Karpas-422 (cell line): ENCODE measurements at regions not wholly inside any gene's neighbourhood (a gene's known extent, or its start where the extent isn't known, plus 50 kb on each side); places are given as distances from the start of the nearest gene placed in this dataset.
"Not testable (repeated sequence)": the region's sequence is repeated elsewhere in the genome, so short reads cannot be mapped to it uniquely, and the experiment has no call there.

ENCODE experiments used
- DNase-seq: peaks from one replicate; pipeline ENCODE4 v3.0.0-alpha.2; 2015
- H2AFZ ChIP-seq: fragments of 200-600 bp; sonication (generic); 2 replicates; pipeline ENCODE4 v1.6.1; 2014; ENCODE audit warnings: antibody characterized with exemption, low read length, mixed read lengths
- H3K27ac ChIP-seq: fragments of 200-600 bp; sonication (generic); 2 replicates; pipeline ENCODE4 v1.5.1; 2014; ENCODE audit warnings: mild to moderate bottlenecking, low read length, moderate library complexity
- H3K27me3 ChIP-seq: fragments of 200-600 bp; sonication (generic); 2 replicates; pipeline ENCODE4 v1.6.1; 2014; ENCODE audit warnings: low read length, mixed read lengths
- H3K36me3 ChIP-seq: fragments of 200-600 bp; sonication (generic); 2 replicates; pipeline ENCODE4 v1.6.1; 2014; ENCODE audit warnings: low read length, mixed read lengths; ENCODE audit not compliant: insufficient read depth
- H3K4me1 ChIP-seq: fragments of 200-600 bp; sonication (generic); 2 replicates; pipeline ENCODE4 v1.6.1; 2014; ENCODE audit warnings: mild to moderate bottlenecking, low read length, mixed read lengths
- H3K4me2 ChIP-seq: fragments of 200-600 bp; sonication (generic); 2 replicates; pipeline ENCODE4 v1.6.1; 2014; ENCODE audit warnings: low read length, low read depth, mild to moderate bottlenecking; ENCODE audit not compliant: poor library complexity, severe bottlenecking
- H3K4me3 ChIP-seq: fragments of 200-600 bp; sonication (generic); 2 replicates; pipeline ENCODE4 v1.5.1; 2014; ENCODE audit warnings: mild to moderate bottlenecking, antibody characterized with exemption, low read length, mixed read lengths
- H3K79me2 ChIP-seq: fragments of 200-600 bp; sonication (generic); 2 replicates; pipeline ENCODE4 v1.6.1; 2014; ENCODE audit warnings: mild to moderate bottlenecking, low read length, mixed read lengths
- H3K9ac ChIP-seq: fragments of 200-600 bp; sonication (generic); 2 replicates; pipeline ENCODE4 v1.6.0; 2014; ENCODE audit warnings: low read length
- H3K9me2 ChIP-seq: fragments of 200-600 bp; sonication (generic), shearing (Covaris generic); replicated peaks from 2 replicates; pipeline ENCODE4 v1.6.0; 2014; ENCODE audit warnings: mild to moderate bottlenecking, low read length, moderate library complexity; ENCODE audit not compliant: insufficient read depth
- H3K9me3 ChIP-seq: fragments of 300-700, 200-600 bp; sonication (generic); 2 replicates; pipeline ENCODE4 v1.6.1; 2014; ENCODE audit warnings: low read length, mixed read lengths
- H4K20me1 ChIP-seq: fragments of 200-600 bp; sonication (generic); 2 replicates; pipeline ENCODE4 v1.6.1; 2014; ENCODE audit warnings: mild to moderate bottlenecking, antibody characterized with exemption, low read length, low read depth; ENCODE audit not compliant: insufficient read depth

DNA sequence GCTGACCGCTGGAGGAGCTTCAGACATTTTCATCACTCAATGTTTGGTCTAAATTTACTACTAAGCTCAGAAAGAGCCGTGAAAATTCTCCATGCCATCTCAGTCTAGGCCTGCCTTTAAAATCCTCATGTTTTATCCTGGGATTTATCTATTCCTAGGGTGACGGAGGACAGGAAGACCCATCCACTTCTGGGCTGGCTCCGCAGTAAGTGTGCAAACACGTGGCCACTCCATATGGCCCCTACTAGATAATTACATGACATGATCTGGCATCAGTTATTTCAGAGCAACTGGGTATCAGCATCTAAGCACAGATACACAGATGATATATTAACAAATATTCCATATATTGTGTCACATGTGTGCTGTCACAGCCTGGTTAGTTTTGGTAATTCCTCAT, 77.8 kb upstream of the HS3ST4 start:
- Histone ChIP-seq H3K9me2 (no peaks in the 10 kb centered on the region), H3K4me1 (no peaks in the 10 kb centered on the region), H3K36me3 (no peaks in the 10 kb centered on the region), H2AFZ (no peak overlapping the region), H3K79me2 (no peaks in the 10 kb centered on the region), H3K9ac (no peak overlapping the region), H3K27ac (no peak overlapping the region), H3K4me2 (no peak overlapping the region), H3K9me3 (no peaks in the 10 kb centered on the region), H3K4me3 (no peak overlapping the region), H3K27me3 (no peaks in the 10 kb centered on the region), H4K20me1 (no peaks in the 10 kb centered on the region)
- DNase-seq: no peak

DNA sequence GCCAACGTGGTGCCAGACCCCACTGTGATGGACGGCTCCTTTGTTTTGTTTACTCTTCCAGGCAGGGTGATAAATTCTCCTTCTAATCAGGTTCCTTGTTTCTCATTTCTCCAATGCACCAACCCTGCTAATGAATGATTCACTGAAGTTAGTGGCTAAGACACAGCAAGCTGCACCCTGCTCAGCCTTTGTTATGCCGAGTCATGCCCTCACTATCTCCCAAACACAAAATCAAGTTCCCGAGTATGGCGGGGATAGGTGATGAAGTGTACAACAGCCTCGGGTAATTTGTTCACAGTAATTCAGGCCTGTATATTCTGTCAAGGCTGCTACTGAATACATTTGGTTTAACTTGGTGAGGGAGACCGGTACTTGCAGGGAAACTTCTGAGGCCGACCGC, 83.8 kb upstream of the HS3ST4 start:
- H3K36me3 ChIP-seq: no peaks in the 10 kb centered on the region
- no peaks in the 10 kb centered on the region for H3K79me2 ChIP-seq
- no peak overlapping the region for H3K9ac ChIP-seq
- H3K4me2 ChIP-seq: no peak overlapping the region
- H3K9me2 ChIP-seq: no peaks in the 10 kb centered on the region
- no peaks in the 10 kb centered on the region for H3K4me1 ChIP-seq
- H3K27me3 ChIP-seq: no peaks in the 10 kb centered on the region
- H3K9me3 ChIP-seq: no peaks in the 10 kb centered on the region
- H4K20me1 ChIP-seq: no peaks in the 10 kb centered on the region
- no peak overlapping the region for H3K4me3 ChIP-seq
- no peak for DNase-seq
- no peak overlapping the region for H3K27ac ChIP-seq
- no peak overlapping the region for H2AFZ ChIP-seq

DNA sequence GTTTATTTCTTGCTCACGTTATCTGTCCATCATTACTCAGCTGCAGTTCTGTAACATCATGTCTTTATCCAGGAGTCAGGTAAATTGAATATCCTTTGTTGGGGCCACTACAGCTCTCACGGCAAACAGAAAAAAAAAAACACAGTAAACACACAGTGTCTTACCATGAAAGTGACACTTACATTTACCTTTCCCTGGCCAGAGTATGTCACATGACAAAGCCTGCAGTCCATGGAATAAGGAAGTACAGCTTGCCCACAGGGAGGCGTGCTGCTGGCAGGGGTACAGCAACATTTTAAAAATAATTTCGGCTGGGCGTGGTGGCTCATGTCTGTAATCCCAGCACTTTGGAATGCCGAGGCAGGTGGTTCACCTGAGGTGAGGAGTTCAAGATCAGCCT, 85.7 kb upstream of the HS3ST4 start:
- Histone ChIP-seq H3K4me2 (no peak overlapping the region), H3K9ac (no peak overlapping the region), H3K4me1 (no peaks in the 10 kb centered on the region), H3K79me2 (no peaks in the 10 kb centered on the region), H3K27ac (no peak overlapping the region), H3K27me3 (no peaks in the 10 kb centered on the region), H3K9me2 (no peaks in the 10 kb centered on the region), H3K36me3 (no peaks in the 10 kb centered on the region), H2AFZ (no peak overlapping the region), H4K20me1 (no peaks in the 10 kb centered on the region), H3K9me3 (no peaks in the 10 kb centered on the region), H3K4me3 (no peak overlapping the region)
- DNase-seq: no peak

DNA sequence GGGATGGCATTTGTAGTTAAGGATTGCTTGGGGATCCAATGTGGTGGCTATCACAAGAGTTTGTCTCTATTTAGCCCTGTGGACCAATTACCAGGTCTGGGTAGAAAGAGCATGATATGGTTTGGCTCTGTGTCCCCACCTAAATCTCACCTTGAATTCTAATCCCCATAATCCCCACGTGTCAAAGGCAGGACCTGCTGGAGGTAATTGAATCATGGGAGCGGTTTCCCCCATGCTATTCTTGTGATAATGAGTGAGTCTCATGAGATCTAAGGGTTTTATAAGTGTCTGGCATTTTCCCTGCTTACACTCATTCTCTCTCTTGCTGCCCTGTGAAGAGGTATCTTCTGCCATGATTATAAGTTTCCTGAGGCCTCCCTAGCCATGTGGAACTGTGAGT, 86.4 kb upstream of the HS3ST4 start:
- no peaks in the 10 kb centered on the region for H3K4me1 ChIP-seq
- no peak overlapping the region for H2AFZ ChIP-seq
- H3K27ac ChIP-seq: no peak overlapping the region
- no peaks in the 10 kb centered on the region for H3K9me2 ChIP-seq
- H3K4me3 ChIP-seq: no peak overlapping the region
- no peak for DNase-seq
- no peaks in the 10 kb centered on the region for H3K79me2 ChIP-seq
- H3K36me3 ChIP-seq: no peaks in the 10 kb centered on the region
- no peak overlapping the region for H3K4me2 ChIP-seq
- H3K27me3 ChIP-seq: no peaks in the 10 kb centered on the region
- H3K9me3 ChIP-seq: no peaks in the 10 kb centered on the region
- no peak overlapping the region for H3K9ac ChIP-seq
- no peaks in the 10 kb centered on the region for H4K20me1 ChIP-seq

DNA sequence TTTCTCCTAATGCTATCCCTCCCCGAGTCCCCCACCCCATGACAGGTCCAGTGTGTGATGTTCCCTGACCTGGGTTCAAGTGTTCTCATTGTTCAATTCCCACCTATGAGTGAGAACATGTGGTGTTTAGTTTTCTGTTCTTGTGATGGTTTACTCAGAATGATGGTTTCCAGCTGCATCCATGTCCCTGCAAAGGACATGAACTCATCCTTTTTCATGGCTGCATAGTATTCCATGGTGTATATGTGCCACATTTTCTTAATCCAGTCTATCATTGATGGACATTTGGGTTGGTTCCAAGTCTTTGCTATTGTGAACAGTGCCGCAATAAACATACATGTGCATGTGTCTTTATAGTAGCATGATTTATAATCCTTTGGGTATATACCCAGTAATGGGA, 90.5 kb upstream of the HS3ST4 start:
- not testable (repeated sequence) for H3K27ac ChIP-seq, H3K9me2 ChIP-seq, H3K9ac ChIP-seq, H3K79me2 ChIP-seq, DNase-seq, H3K27me3 ChIP-seq, H3K4me3 ChIP-seq, H3K9me3 ChIP-seq, H3K4me2 ChIP-seq, H3K4me1 ChIP-seq, H2AFZ ChIP-seq, H3K36me3 ChIP-seq, H4K20me1 ChIP-seq

DNA sequence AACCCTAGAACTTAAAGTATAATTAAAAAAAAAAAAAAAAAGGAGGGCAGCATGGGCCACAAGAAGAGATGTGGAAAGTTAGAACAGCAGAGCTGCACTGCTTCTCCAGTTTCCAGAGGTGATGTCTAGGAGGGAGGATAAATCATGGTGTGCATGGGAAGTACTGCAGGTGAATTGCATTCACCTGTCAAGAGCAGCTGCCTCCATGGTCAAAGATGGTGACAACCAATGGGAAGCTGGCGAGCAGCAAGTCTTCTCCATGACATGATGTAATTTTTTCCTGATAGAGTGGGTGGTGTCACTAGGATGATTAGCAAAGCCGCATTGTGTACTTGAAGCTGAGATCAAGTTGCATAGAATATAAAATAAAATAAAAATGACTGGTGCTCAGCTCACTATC, 95.6 kb upstream of the HS3ST4 start:
- H3K36me3 ChIP-seq: no peaks in the 10 kb centered on the region
- no peaks in the 10 kb centered on the region for H3K79me2 ChIP-seq
- H3K4me2 ChIP-seq: no peak overlapping the region
- H3K9me3 ChIP-seq: no peaks in the 10 kb centered on the region
- H2AFZ ChIP-seq: no peak overlapping the region
- H3K4me1 ChIP-seq: no peaks in the 10 kb centered on the region
- no peaks in the 10 kb centered on the region for H3K27me3 ChIP-seq
- no peak for DNase-seq
- H3K9me2 ChIP-seq: no peaks in the 10 kb centered on the region
- H3K9ac ChIP-seq: no peak overlapping the region
- H3K4me3 ChIP-seq: no peak overlapping the region
- H4K20me1 ChIP-seq: no peaks in the 10 kb centered on the region
- no peak overlapping the region for H3K27ac ChIP-seq

DNA sequence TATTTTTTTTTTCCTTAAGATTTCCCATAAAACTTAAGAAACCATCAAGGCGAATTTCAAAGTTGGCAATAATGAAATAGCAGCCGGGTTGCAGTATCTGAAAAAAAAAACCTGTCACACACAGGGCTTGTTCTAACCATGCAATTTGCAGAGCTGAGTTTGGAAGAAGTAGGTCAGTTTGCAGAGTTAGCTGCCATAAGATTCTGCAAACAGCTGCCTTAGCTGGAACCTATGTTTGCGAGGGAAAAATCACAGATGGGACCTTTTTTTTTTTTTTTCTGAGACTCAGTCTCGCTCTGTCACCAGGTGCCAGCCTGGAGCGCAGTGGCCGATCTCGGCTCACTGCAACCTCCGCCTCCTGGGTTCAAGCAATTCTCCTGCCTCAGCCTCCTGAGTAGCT, 98.5 kb upstream of the HS3ST4 start:
- Histone ChIP-seq H4K20me1 (no peaks in the 10 kb centered on the region), H3K27ac (no peak overlapping the region), H3K9me3 (no peaks in the 10 kb centered on the region), H3K4me3 (no peak overlapping the region), H3K36me3 (no peaks in the 10 kb centered on the region), H3K4me1 (no peaks in the 10 kb centered on the region), H2AFZ (no peak overlapping the region), H3K27me3 (no peaks in the 10 kb centered on the region), H3K9me2 (no peaks in the 10 kb centered on the region), H3K9ac (no peak overlapping the region), H3K79me2 (no peaks in the 10 kb centered on the region), H3K4me2 (no peak overlapping the region)
- DNase-seq: no peak

DNA sequence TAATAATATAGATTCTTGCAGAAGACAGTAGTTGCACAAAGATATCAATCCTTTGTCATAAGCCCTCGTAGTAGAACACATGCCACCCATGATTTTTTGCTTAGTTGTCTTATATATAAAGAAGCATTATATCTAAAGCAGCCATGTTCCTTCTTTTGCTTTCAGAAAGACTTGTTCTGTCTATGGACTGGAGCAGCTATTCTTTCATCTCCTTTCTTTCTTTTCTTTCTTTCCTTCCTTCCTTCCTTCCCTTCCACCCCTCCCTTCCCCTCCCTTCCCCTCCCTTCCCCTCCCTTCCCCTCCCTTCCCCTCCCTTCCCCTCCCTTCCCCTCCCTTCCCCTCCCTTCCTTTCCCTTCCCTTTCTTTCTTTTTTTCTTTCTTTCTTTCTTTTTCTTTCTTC, 104.0 kb upstream of the HS3ST4 start:
- H3K36me3 ChIP-seq: no peaks in the 10 kb centered on the region

DNA sequence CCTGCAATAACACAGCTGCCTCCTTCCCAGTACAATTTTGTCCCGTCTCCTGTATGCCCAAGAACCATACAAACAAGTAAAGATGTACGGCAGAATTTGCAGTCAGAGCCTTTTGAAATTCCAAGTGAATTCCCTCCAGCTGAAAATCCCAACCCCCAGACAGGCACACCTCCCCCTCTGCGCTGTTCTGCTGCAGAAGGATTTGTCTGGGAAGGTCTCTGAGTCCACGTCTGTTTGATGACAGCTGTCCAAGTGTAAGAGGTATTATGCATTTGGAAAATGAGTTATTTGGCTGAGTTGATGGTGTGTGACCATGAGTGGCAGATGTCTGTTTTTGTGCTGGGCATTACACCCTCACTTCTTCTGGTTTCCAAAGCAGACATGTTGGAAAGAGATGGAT, 104.9 kb upstream of the HS3ST4 start:
- no peak for DNase-seq
- Histone ChIP-seq H3K36me3 (no peaks in the 10 kb centered on the region), H3K79me2 (no peaks in the 10 kb centered on the region), H2AFZ (no peak overlapping the region), H3K9me2 (no peaks in the 10 kb centered on the region), H3K27ac (no peak overlapping the region), H3K4me3 (no peak overlapping the region), H3K9me3 (no peaks in the 10 kb centered on the region), H4K20me1 (no peaks in the 10 kb centered on the region), H3K9ac (no peak overlapping the region), H3K4me1 (no peaks in the 10 kb centered on the region), H3K27me3 (no peaks in the 10 kb centered on the region), H3K4me2 (no peak overlapping the region)

More for the DNA sequence above, 104.0 kb upstream of the HS3ST4 start:
- H3K79me2 ChIP-seq: no peaks in the 10 kb centered on the region
- no peaks in the 10 kb centered on the region for H3K4me1 ChIP-seq
- no peak for DNase-seq
- no peaks in the 10 kb centered on the region for H3K9me3 ChIP-seq
- no peak overlapping the region for H3K9ac ChIP-seq
- no peak overlapping the region for H3K4me2 ChIP-seq
- H3K27me3 ChIP-seq: no peaks in the 10 kb centered on the region
- no peaks in the 10 kb centered on the region for H3K9me2 ChIP-seq
- no peaks in the 10 kb centered on the region for H4K20me1 ChIP-seq
- no peak overlapping the region for H3K27ac ChIP-seq
- no peak overlapping the region for H2AFZ ChIP-seq
- no peak overlapping the region for H3K4me3 ChIP-seq
